ENCODE measurements at regions not wholly inside any gene's neighbourhood (a gene's known extent, or its start where the extent isn't known, plus 50 kb on each side); places are given as distances from the start of the nearest gene placed in this dataset.
A peak's percentile ranks its signal among the peaks of the same experiment; 100 is the strongest.
"Not testable (repeated sequence)": the region's sequence is repeated elsewhere in the genome, so short reads cannot be mapped to it uniquely, and the experiment has no call there.

DNA sequence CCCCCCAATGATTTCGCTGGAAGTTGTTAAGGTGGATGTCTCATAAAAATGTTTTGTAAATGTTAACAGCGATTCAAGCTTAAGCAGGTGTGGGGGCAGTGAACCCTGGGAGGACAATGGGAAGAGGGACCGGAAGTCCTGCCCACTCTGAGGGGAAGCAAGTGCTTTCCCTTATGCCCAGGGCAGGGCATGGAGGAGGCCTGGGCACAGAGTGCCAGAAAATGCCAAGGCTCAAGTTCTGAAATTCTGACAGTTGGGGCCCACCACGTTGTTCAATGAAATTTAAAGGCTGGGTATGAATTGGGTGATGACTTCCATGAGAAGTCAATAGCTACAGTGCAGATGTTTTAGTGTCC, 132.7 kb upstream of the SALL4 start:
- in situ Hi-C loops (cut with HindIII; ENCODE audit: low sequenced_read_pairs), result no loop called here
- TF ChIP-seq, protein P1, sequence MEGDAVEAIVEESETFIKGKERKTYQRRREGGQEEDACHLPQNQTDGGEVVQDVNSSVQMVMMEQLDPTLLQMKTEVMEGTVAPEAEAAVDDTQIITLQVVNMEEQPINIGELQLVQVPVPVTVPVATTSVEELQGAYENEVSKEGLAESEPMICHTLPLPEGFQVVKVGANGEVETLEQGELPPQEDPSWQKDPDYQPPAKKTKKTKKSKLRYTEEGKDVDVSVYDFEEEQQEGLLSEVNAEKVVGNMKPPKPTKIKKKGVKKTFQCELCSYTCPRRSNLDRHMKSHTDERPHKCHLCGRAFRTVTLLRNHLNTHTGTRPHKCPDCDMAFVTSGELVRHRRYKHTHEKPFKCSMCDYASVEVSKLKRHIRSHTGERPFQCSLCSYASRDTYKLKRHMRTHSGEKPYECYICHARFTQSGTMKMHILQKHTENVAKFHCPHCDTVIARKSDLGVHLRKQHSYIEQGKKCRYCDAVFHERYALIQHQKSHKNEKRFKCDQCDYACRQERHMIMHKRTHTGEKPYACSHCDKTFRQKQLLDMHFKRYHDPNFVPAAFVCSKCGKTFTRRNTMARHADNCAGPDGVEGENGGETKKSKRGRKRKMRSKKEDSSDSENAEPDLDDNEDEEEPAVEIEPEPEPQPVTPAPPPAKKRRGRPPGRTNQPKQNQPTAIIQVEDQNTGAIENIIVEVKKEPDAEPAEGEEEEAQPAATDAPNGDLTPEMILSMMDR (IDR thresholded peaks at IDR 0.05; ENCODE audit: low read depth, low read length, missing control alignments), result no peak
- no peak for DNase-seq (ENCODE audit: low read depth)
- H3K4me3 ChIP-seq (ENCODE audit: low read depth, low read length), result no peak overlapping the region

DNA sequence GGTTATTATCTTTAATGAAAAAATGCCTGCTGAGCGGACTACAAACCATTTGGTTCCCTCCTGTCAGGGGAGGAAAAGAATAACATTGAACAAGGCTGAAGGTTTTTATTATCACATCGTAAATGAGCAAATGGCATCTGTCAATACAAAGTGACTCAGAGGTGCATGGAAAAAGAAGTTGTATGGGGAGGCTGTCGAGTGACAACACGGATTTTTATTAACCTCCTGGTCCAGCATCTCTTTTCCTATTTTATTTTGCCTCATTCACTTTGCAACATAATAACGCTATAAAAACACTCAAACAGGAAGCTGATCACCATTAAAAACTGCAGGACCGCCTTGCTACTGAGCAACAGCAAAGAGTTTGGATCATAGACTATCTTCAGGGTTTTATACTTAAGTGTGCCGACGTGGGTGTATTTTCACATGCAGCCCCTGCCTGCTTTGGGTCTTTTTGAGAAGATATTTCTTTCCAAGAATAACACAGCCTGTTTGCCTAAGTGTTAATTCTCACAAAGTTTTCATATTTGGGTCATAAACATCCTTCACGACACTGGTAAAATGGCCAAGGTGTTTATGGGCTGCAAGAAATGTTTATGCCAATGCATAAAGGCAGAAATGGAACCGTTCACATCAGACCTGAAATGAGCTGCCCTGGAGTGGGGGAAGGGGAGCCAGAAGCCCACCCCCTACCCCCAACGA, 132.1 kb upstream of the SALL4 start:
- DNase-seq (ENCODE audit: low read depth), result no peak
- H3K4me3 ChIP-seq (ENCODE audit: low read depth, low read length), result no peak overlapping the region
- in situ Hi-C loops (cut with HindIII; ENCODE audit: low sequenced_read_pairs), result no loop called here
- TF ChIP-seq, protein P1 (IDR thresholded peaks at IDR 0.05; ENCODE audit: low read depth, low read length, missing control alignments), result no peak

DNA sequence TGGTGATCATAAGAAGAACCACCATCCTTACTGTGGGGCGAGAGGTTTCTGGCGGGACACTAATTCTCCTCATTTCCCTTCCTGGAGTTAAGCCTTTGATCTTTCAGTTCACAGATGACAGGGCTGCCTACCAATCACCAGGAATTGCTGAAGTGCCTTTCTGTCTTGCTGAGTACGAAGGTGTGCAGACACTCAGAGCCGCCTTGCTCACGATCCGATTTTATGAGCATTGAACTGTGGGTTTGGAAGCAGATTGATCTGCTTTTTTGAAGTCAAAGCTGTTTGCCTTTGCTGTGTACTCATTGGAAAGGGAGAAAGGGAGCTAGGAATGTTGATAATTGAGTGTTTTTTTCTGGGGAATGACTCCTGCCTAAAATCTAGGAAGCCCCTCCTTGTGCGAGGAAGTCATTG, 129.1 kb upstream of the SALL4 start:
- TF ChIP-seq, protein P1 (IDR thresholded peaks at IDR 0.05; ENCODE audit: low read depth, low read length, missing control alignments), result no peak
- in situ Hi-C loops (cut with HindIII; ENCODE audit: low sequenced_read_pairs), result no loop called here
- no peak for DNase-seq (ENCODE audit: low read depth)
- H3K4me3 ChIP-seq (ENCODE audit: low read depth, low read length), result no peak overlapping the region

DNA sequence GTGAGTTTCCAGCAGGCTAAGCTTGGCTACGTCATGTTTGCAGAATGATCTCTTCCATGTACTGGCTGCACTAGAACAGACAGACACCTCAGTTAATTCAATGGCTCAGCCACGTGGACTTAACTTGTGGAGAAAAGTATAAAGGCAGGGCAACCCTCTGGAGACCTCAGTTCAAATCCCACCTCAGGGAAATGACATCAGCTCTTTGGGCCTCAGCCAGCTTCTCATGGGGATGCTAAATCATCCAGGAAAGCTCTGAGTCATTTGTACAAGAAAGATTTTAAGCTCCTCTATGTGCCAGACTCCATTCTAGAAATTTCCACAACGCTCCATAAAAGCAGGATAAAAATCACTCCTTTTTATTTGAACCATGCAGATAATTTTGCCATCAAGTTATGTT, 128.5 kb upstream of the SALL4 start:
- in situ Hi-C loops (cut with HindIII; ENCODE audit: low sequenced_read_pairs), result no loop called here
- TF ChIP-seq, protein P1 (IDR thresholded peaks at IDR 0.05; ENCODE audit: low read depth, low read length, missing control alignments), result no peak
- DNase-seq (ENCODE audit: low read depth), result peak; percentile 35
- H3K4me3 ChIP-seq (ENCODE audit: low read depth, low read length), result no peak overlapping the region

DNA sequence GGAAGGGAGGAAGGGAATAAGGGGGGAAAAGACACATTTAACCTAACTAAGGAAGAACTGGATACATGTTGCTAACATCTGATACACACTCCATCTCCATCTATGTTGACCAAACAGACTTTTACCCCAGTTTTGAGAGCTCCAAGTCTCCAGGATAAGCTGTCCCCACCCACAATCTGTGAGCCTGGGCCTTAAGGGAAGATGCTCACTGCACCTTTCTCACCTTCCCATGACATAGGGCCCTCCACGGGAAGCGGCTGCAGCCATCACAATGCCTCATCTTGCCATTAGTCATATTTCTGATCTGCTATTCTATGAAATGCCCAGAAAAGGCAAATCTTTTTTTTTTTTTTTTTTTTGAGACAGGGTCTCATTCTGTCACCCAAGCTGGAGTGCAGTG, 126.6 kb upstream of the SALL4 start:
- H3K4me3 ChIP-seq (ENCODE audit: low read depth, low read length), result no peak overlapping the region
- TF ChIP-seq, protein P1 (IDR thresholded peaks at IDR 0.05; ENCODE audit: low read depth, low read length, missing control alignments), result no peak
- in situ Hi-C loops (cut with HindIII; ENCODE audit: low sequenced_read_pairs), result no loop called here
- DNase-seq (ENCODE audit: low read depth), result no peak

DNA sequence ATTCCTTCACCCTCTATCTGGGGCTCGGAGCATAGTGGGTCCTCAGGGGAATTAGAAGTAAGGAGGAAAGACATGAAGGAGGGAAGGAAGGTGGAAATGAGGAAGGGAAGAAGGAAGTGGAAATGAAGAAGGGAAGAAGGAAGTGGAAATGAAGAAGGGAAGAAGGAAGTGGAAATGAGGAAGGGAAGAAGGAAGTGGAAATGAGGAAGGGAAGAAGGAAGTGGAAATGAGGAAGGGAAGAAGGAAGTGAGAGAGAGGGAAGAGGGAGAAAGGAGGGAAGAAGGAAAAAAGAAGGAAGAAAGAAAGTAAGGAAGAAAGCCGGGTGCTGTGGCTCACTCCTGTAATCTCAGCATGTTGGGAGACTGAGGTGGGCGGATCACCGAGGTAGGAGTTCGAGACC, 125.6 kb upstream of the SALL4 start:
- DNase-seq (ENCODE audit: low read depth); H3K4me3 ChIP-seq (ENCODE audit: low read depth, low read length); in situ Hi-C loops (cut with HindIII; ENCODE audit: low sequenced_read_pairs): not testable (repeated sequence)

DNA sequence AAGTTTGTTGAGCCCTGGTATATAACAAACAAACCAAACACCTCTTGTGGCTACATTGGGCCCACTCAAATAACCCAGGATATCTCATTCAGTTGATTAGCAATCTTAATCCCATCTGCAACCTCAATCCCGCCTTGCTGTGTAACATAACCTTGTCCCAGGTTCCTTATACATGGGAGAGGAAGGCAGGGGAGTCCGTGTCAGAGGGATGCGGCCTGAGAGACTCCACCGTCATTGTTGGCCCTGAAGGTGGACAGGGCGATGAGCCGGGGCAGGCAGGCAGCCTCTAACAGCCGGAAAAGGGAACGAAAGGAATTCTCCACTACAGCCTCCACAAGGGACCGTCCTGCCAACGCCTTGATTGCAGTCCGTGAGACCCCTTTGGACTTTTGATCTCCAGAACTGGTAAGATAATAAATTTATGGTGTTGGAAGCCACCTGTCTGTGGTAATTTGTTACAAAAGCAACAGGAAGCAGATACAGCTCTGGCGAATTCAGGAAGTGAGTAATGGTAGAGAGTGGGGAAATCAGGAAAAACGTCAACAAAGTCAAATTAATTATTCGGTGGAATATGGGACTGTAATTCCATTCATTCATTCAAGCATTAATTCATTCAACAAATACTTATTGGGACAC, 124.5 kb upstream of the SALL4 start:
- DNase-seq (ENCODE audit: low read depth), result no peak
- TF ChIP-seq, protein P1 (IDR thresholded peaks at IDR 0.05; ENCODE audit: low read depth, low read length, missing control alignments), result no peak
- in situ Hi-C loops (cut with HindIII; ENCODE audit: low sequenced_read_pairs), result no loop called here
- H3K4me3 ChIP-seq (ENCODE audit: low read depth, low read length), result no peak overlapping the region

Data from astrocyte of the cerebellum (primary cell).